HCT116 (cell line): ENCODE measurements at regions not wholly inside any gene's neighbourhood (a gene's known extent, or its start where the extent isn't known, plus 50 kb on each side); places are given as distances from the start of the nearest gene placed in this dataset.

ENCODE experiments used
- ATAC-seq: fragments of 200-7000 bp; cut with Tn5 transposase; 2 replicates; pipeline ENCODE4 v1.9.1; 2020; ENCODE audit warnings: mild to moderate bottlenecking, moderate library complexity
- BruUV-seq: library from RNA; stranded (reverse); fragments of 400-500 nt; replicated peaks from 2 replicates; lab custom pipeline; 2021; lab: Mats Ljungman, UMichigan
- CTCF ChIA-PET: fragments of 300-600 bp; sonication (Branson Sonifier 250); formaldehyde crosslinking; loops from one replicate; lab custom pipeline; 2021; ENCODE audit warnings: antibody characterized with exemption; lab: Charles Lee
- POLR2A ChIA-PET: fragments of 300-600, 350-600 bp; sonication (Branson Sonifier 250); formaldehyde crosslinking; loops from one replicate; lab custom pipeline; 2021; ENCODE audit warnings: antibody characterized with exemption; lab: Charles Lee
- RAD21 ChIA-PET, 2 experiments: fragments of 300-600 bp; sonication (Branson Sonifier 250); formaldehyde crosslinking; loops; one replicate each; lab custom pipeline; 2023; ENCODE audit warnings: low total read pairs in 2 of 2; ENCODE audit not compliant: uncharacterized antibody in 2 of 2, unreplicated experiment in 2 of 2, low non-redundant PET in 1 of 2; lab: Charles Lee
- DNase-seq: peaks from one replicate; pipeline ENCODE4 v3.0.0-alpha.2; 2010; ENCODE audit warnings: low read depth, low spot score
- H2AFZ ChIP-seq: fragments of 200-600 bp; shearing (Covaris generic), sonication (generic); 2 replicates; pipeline ENCODE4 v1.6.1; 2017; ENCODE audit warnings: low read depth, mixed run types, mixed read lengths, antibody characterized with exemption, low read length; ENCODE audit not compliant: poor library complexity, severe bottlenecking
- H3K27ac ChIP-seq: 2 replicates; pipeline ENCODE4 v1.5.1; 2012; ENCODE audit warnings: low read depth, low read length
- H3K27me3 ChIP-seq: fragments of 200-600 bp; sonication (generic); 2 replicates; pipeline ENCODE4 v1.6.1; 2016; ENCODE audit warnings: mixed run types, low read length, mixed read lengths; ENCODE audit not compliant: insufficient read depth
- H3K36me3 ChIP-seq, 2 experiments: fragments of 200-500 bp in 1 of 2; fragments of 200-600 bp in 1 of 2; sonication (Bioruptor generic) in 1 of 2; sonication (generic) in 1 of 2; 2 replicates each; pipeline versions ENCODE4 v1.5.1 to v1.6.1; 2014 to 2016; ENCODE audit warnings: low read length in 2 of 2, inconsistent platforms in 1 of 2, mixed read lengths in 1 of 2, mixed run types in 1 of 2; ENCODE audit not compliant: insufficient read depth in 2 of 2, control insufficient read depth in 1 of 2
- H3K4me1 ChIP-seq, 2 experiments: fragments of 200-600 bp in 1 of 2; sonication (generic) in 1 of 2; 2 replicates each; pipeline versions ENCODE4 v1.5.1 to v1.6.1; 2012 to 2017; ENCODE audit warnings: low read length in 2 of 2, inconsistent platforms in 1 of 2, mild to moderate bottlenecking in 1 of 2, mixed read lengths in 1 of 2, mixed run types in 1 of 2, moderate library complexity in 1 of 2; ENCODE audit not compliant: insufficient read depth in 2 of 2, control insufficient read depth in 1 of 2
- H3K4me2 ChIP-seq: fragments of 200-600 bp; sonication (generic); 2 replicates; pipeline ENCODE4 v1.6.1; 2017; ENCODE audit warnings: mixed run types, low read length, mixed read lengths
- H3K4me3 ChIP-seq, 2 experiments: fragments of 200-600 bp in 1 of 2; sonication (generic) in 1 of 2; replicated peaks in 1 of 2; 2 replicates each; pipeline ENCODE4 v1.5.1; 2011 to 2016; ENCODE audit warnings: low read length in 2 of 2, control low read depth in 1 of 2, low read depth in 1 of 2, mild to moderate bottlenecking in 1 of 2, mixed read lengths in 1 of 2, mixed run types in 1 of 2
- H3K79me2 ChIP-seq: fragments of 200-600 bp; sonication (generic); 2 replicates; pipeline ENCODE4 v1.6.1; 2017; ENCODE audit warnings: mild to moderate bottlenecking, mixed run types, low read length, moderate library complexity, mixed read lengths; ENCODE audit not compliant: insufficient read depth
- H3K9ac ChIP-seq: fragments of 200-600 bp; sonication (generic); 2 replicates; pipeline ENCODE4 v1.6.1; 2016; ENCODE audit warnings: low read length, mixed read lengths
- H3K9me2 ChIP-seq: fragments of 200-600 bp; sonication (generic), shearing (Covaris generic); 2 replicates; pipeline ENCODE4 v1.6.1; 2017; ENCODE audit warnings: mixed run types, mild to moderate bottlenecking, moderate library complexity; ENCODE audit not compliant: insufficient read depth
- H3K9me3 ChIP-seq, 2 experiments: fragments of 200-500 bp in 1 of 2; fragments of 200-600 bp in 1 of 2; sonication (Bioruptor generic) in 1 of 2; sonication (generic) in 1 of 2; 2 replicates each; pipeline ENCODE4 v1.6.1; 2014 to 2017; ENCODE audit warnings: low read length in 2 of 2, mixed read lengths in 2 of 2, inconsistent platforms in 1 of 2, low read depth in 1 of 2, mild to moderate bottlenecking in 1 of 2, mixed run types in 1 of 2, moderate library complexity in 1 of 2; ENCODE audit not compliant: control insufficient read depth in 1 of 2, insufficient read depth in 1 of 2
- H4K20me1 ChIP-seq: fragments of 200-600 bp; sonication (generic), shearing (Covaris generic); 2 replicates; pipeline ENCODE4 v1.6.1; 2017; ENCODE audit warnings: mixed run types, mild to moderate bottlenecking, moderate library complexity; ENCODE audit not compliant: insufficient read depth
- CBX3 ChIP-seq: IDR thresholded peaks from 2 replicates; pipeline ENCODE4 v1.6.1; 2012; ENCODE audit warnings: low read depth
- FOSL1 ChIP-seq: IDR thresholded peaks from 2 replicates; pipeline ENCODE4 v1.6.1; 2012; ENCODE audit warnings: low read depth
- JUND ChIP-seq: IDR thresholded peaks from 2 replicates; pipeline ENCODE4 v1.6.1; 2012
- POLR2AphosphoS5 ChIP-seq: IDR thresholded peaks from 2 replicates; pipeline ENCODE4 v1.6.1; 2011; ENCODE audit warnings: mild to moderate bottlenecking, low read depth, low read length, moderate library complexity
- RAD21 ChIP-seq: IDR thresholded peaks from 2 replicates; pipeline ENCODE4 v1.6.1; 2012; ENCODE audit warnings: low read depth, mild to moderate bottlenecking
- SRF ChIP-seq: IDR thresholded peaks from 2 replicates; pipeline ENCODE4 v1.6.1; 2012; ENCODE audit warnings: low read depth
- YY1 ChIP-seq: IDR thresholded peaks from 2 replicates; pipeline ENCODE4 v1.6.1; 2011; ENCODE audit warnings: low read length, low read depth, moderate library complexity, mild to moderate bottlenecking; ENCODE audit not compliant: insufficient replicate concordance; ENCODE audit errors: extremely low read depth
- ZFX ChIP-seq: fragments of 450-650 bp; IDR thresholded peaks from 2 replicates; pipeline ENCODE4 v1.6.1; 2017
- intact Hi-C: fragments of 100-400 bp; cut with micrococcal nuclease; formaldehyde crosslinking; loops from 2 replicates; pipeline ENCODE4 v1.10.0; 2022
- TF ChIP-seq, protein P1 (sequence below): IDR thresholded peaks from 2 replicates; pipeline ENCODE4 v1.6.1; 2012
- TF ChIP-seq, protein P2 (sequence below): IDR thresholded peaks from 2 replicates; pipeline ENCODE4 v1.6.1; 2012; ENCODE audit warnings: low read depth
- TF ChIP-seq, protein P3 (sequence below), 3 experiments: fragments of 200-600 bp in 1 of 3; sonication (generic) in 1 of 3; IDR thresholded peaks in 2 of 3; conservative IDR thresholded peaks in 1 of 3; 2 replicates each; pipeline ENCODE4 v1.5.1; 2012 to 2017; ENCODE audit warnings: low read depth in 2 of 3, low read length in 2 of 3, antibody characterized with exemption in 1 of 3, borderline replicate concordance in 1 of 3, control low read depth in 1 of 3, mild to moderate bottlenecking in 1 of 3, mixed read lengths in 1 of 3, mixed run types in 1 of 3, moderate library complexity in 1 of 3; ENCODE audit not compliant: insufficient read depth in 1 of 3
- TF ChIP-seq, protein P4 (sequence below): IDR thresholded peaks from 2 replicates; pipeline ENCODE4 v1.6.1; 2012

DNA sequence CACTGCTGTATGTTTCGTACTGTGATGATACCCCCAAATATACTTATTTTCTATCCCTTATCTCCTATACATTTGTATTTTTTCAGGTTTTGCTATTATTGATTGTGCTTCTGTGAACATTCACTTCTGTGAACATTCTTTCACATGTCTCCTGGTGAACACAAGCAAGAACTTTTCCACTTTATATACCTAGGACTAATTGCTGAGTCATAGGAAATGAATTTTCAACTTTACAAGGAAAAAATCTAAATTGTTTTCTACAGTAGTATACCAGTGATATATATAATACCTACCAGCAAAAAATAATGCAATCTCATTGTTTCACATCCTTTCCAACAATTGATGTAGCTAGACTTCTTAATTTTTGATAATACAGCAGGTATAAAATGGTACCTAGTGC is 139.5 kb upstream of the MAGEB18 start:
- Histone ChIP-seq H3K27me3 (no peaks in the 10 kb centered on the region), H3K9ac (no peak overlapping the region), H3K4me3 (no peak overlapping the region), H3K36me3 (no peaks in the 10 kb centered on the region), H3K9me2 (no peaks in the 10 kb centered on the region), H3K9me3 (no peaks in the 10 kb centered on the region), H4K20me1 (no peaks in the 10 kb centered on the region), H3K4me2 (no peak overlapping the region), H3K4me1 (no peaks in the 10 kb centered on the region), H3K79me2 (no peaks in the 10 kb centered on the region)
- intact Hi-C loops, result no loop called here
- POLR2A ChIA-PET, result no interaction called here
- ATAC-seq, result no peak
- DNase-seq, result no peak
- TF ChIP-seq, protein P1, sequence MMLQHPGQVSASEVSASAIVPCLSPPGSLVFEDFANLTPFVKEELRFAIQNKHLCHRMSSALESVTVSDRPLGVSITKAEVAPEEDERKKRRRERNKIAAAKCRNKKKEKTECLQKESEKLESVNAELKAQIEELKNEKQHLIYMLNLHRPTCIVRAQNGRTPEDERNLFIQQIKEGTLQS, result no peak
- TF ChIP-seq CBX3, result no peak
- TF ChIP-seq RAD21, result no peak
- TF ChIP-seq, protein P2, sequence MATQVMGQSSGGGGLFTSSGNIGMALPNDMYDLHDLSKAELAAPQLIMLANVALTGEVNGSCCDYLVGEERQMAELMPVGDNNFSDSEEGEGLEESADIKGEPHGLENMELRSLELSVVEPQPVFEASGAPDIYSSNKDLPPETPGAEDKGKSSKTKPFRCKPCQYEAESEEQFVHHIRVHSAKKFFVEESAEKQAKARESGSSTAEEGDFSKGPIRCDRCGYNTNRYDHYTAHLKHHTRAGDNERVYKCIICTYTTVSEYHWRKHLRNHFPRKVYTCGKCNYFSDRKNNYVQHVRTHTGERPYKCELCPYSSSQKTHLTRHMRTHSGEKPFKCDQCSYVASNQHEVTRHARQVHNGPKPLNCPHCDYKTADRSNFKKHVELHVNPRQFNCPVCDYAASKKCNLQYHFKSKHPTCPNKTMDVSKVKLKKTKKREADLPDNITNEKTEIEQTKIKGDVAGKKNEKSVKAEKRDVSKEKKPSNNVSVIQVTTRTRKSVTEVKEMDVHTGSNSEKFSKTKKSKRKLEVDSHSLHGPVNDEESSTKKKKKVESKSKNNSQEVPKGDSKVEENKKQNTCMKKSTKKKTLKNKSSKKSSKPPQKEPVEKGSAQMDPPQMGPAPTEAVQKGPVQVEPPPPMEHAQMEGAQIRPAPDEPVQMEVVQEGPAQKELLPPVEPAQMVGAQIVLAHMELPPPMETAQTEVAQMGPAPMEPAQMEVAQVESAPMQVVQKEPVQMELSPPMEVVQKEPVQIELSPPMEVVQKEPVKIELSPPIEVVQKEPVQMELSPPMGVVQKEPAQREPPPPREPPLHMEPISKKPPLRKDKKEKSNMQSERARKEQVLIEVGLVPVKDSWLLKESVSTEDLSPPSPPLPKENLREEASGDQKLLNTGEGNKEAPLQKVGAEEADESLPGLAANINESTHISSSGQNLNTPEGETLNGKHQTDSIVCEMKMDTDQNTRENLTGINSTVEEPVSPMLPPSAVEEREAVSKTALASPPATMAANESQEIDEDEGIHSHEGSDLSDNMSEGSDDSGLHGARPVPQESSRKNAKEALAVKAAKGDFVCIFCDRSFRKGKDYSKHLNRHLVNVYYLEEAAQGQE, result no peak
- TF ChIP-seq SRF, result no peak
- TF ChIP-seq JUND, result no peak
- TF ChIP-seq, protein P3, sequence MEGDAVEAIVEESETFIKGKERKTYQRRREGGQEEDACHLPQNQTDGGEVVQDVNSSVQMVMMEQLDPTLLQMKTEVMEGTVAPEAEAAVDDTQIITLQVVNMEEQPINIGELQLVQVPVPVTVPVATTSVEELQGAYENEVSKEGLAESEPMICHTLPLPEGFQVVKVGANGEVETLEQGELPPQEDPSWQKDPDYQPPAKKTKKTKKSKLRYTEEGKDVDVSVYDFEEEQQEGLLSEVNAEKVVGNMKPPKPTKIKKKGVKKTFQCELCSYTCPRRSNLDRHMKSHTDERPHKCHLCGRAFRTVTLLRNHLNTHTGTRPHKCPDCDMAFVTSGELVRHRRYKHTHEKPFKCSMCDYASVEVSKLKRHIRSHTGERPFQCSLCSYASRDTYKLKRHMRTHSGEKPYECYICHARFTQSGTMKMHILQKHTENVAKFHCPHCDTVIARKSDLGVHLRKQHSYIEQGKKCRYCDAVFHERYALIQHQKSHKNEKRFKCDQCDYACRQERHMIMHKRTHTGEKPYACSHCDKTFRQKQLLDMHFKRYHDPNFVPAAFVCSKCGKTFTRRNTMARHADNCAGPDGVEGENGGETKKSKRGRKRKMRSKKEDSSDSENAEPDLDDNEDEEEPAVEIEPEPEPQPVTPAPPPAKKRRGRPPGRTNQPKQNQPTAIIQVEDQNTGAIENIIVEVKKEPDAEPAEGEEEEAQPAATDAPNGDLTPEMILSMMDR (IDR thresholded peaks at IDR 0.05 in 2 of 3, conservative IDR thresholded peaks at IDR 0.05 in 1 of 3; ENCODE audit: borderline replicate concordance in 1 of 3, insufficient read depth in 1 of 3, low read depth in 2 of 3, low read length in 2 of 3), result no peak
- no peak for TF ChIP-seq FOSL1
- TF ChIP-seq, protein P4, sequence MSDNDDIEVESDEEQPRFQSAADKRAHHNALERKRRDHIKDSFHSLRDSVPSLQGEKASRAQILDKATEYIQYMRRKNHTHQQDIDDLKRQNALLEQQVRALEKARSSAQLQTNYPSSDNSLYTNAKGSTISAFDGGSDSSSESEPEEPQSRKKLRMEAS, result no peak
- no peak for TF ChIP-seq YY1
- no peak for TF ChIP-seq POLR2AphosphoS5
- no peak for TF ChIP-seq ZFX
- TF ChIP-seq, all 23 proteins: peak for 0
- CTCF ChIA-PET, result no interaction called here
- RAD21 ChIA-PET, result no interaction called here
- BruUV-seq, result no TSS peak
- no peak overlapping the region for H2AFZ ChIP-seq
- no peak overlapping the region for H3K27ac ChIP-seq
